ENCODE measurements at regions not wholly inside any gene's neighbourhood (a gene's known extent, or its start where the extent isn't known, plus 50 kb on each side); places are given as distances from the start of the nearest gene placed in this dataset.

GRCh38 chr14:86990396-86990795 lies 1002.6 kb downstream of the GALC start:
- TF ChIP-seq, protein P1, sequence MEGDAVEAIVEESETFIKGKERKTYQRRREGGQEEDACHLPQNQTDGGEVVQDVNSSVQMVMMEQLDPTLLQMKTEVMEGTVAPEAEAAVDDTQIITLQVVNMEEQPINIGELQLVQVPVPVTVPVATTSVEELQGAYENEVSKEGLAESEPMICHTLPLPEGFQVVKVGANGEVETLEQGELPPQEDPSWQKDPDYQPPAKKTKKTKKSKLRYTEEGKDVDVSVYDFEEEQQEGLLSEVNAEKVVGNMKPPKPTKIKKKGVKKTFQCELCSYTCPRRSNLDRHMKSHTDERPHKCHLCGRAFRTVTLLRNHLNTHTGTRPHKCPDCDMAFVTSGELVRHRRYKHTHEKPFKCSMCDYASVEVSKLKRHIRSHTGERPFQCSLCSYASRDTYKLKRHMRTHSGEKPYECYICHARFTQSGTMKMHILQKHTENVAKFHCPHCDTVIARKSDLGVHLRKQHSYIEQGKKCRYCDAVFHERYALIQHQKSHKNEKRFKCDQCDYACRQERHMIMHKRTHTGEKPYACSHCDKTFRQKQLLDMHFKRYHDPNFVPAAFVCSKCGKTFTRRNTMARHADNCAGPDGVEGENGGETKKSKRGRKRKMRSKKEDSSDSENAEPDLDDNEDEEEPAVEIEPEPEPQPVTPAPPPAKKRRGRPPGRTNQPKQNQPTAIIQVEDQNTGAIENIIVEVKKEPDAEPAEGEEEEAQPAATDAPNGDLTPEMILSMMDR (IDR thresholded peaks at IDR 0.05), result no peak
- TF ChIP-seq POLR2A (IDR thresholded peaks at IDR 0.05), result no peak

Measured in thyroid gland (tissue), 4 donors.